ENCODE measurements at regions not wholly inside any gene's neighbourhood (a gene's known extent, or its start where the extent isn't known, plus 50 kb on each side); places are given as distances from the start of the nearest gene placed in this dataset.

GRCh38 chr20:48287021-48287494, 501.8 kb upstream of the SULF2 start:
- intact Hi-C loops (cut with DNase I) = no loop called here
- no peaks in the 10 kb centered on the region for H3K36me3 ChIP-seq
- no peak for DNase-seq (ENCODE audit: extremely low spot score in 2 of 2)
- H3K4me3 ChIP-seq = no peak overlapping the region
- peaks cover 13% of the 10 kb centered on the region for H3K4me1 ChIP-seq
- H3K27me3 ChIP-seq = no peaks in the 10 kb centered on the region
- H3K9me3 ChIP-seq = no peaks in the 10 kb centered on the region
- TF ChIP-seq, protein P1, sequence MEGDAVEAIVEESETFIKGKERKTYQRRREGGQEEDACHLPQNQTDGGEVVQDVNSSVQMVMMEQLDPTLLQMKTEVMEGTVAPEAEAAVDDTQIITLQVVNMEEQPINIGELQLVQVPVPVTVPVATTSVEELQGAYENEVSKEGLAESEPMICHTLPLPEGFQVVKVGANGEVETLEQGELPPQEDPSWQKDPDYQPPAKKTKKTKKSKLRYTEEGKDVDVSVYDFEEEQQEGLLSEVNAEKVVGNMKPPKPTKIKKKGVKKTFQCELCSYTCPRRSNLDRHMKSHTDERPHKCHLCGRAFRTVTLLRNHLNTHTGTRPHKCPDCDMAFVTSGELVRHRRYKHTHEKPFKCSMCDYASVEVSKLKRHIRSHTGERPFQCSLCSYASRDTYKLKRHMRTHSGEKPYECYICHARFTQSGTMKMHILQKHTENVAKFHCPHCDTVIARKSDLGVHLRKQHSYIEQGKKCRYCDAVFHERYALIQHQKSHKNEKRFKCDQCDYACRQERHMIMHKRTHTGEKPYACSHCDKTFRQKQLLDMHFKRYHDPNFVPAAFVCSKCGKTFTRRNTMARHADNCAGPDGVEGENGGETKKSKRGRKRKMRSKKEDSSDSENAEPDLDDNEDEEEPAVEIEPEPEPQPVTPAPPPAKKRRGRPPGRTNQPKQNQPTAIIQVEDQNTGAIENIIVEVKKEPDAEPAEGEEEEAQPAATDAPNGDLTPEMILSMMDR (IDR thresholded peaks at IDR 0.05) = no peak
- TF ChIP-seq POLR2A (IDR thresholded peaks at IDR 0.05) = no peak
- TF ChIP-seq POLR2AphosphoS5 (IDR thresholded peaks at IDR 0.05; ENCODE audit: insufficient read depth in 1 of 2, low read depth in 1 of 2) = no peak
- peak overlapping the region; percentile 54 for H3K27ac ChIP-seq

DNA sequence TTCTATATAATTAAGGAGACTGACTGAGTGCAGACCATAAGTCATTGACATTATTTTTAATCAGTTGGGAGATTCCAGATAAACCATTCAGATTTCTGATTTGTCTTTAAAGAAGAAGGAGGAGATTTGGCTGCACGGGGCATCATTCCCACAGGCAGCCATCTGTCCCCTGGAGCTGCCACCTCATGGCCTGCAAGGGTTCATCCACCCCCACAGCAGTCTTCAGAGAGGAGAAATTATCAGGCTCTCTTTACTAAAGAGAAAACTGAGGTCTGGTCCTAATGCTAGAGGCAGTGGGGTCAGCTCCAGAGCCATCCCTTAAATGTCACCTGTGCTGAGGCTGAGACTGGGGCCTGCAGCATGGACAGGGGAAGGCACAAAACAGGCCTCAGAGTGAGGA, 501.3 kb upstream of the SULF2 start:
- Histone ChIP-seq H3K36me3 (no peaks in the 10 kb centered on the region), H3K27ac (peak overlapping the region; percentile 54), H3K9me3 (no peaks in the 10 kb centered on the region), H3K27me3 (no peaks in the 10 kb centered on the region), H3K4me3 (no peak overlapping the region), H3K4me1 (peaks cover 13% of the 10 kb centered on the region)
- TF ChIP-seq, protein P1 (IDR thresholded peaks at IDR 0.05) = no peak
- no peak for TF ChIP-seq POLR2A (IDR thresholded peaks at IDR 0.05)
- no peak for TF ChIP-seq POLR2AphosphoS5 (IDR thresholded peaks at IDR 0.05; ENCODE audit: insufficient read depth in 1 of 2, low read depth in 1 of 2)
- DNase-seq (ENCODE audit: extremely low spot score in 2 of 2) = no peak
- intact Hi-C loops (cut with DNase I) = no loop called here

DNA sequence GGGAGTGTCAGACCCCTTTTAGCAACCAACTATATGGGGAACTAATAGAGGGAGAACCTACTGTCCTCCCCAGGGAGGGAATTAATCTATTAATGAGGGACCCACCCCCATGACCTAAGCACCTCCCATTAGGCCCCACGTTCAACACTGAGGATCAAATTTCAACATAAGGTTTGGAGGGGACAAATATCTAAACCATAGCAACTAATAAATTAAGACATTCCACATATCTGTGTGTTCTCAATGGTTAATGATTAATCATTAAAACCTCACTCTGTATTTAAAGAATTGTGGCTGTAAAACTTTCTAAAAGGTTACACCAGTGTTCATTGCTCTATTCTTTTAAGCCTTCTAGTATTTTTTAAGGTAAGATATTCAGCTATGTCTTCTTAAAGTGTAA, 500.4 kb upstream of the SULF2 start:
- intact Hi-C loops (cut with DNase I) = no loop called here
- Histone ChIP-seq H3K4me1 (peaks cover 13% of the 10 kb centered on the region), H3K27me3 (no peaks in the 10 kb centered on the region), H3K36me3 (no peaks in the 10 kb centered on the region), H3K9me3 (no peaks in the 10 kb centered on the region), H3K27ac (no peak overlapping the region), H3K4me3 (no peak overlapping the region)
- no peak for TF ChIP-seq POLR2A (IDR thresholded peaks at IDR 0.05)
- TF ChIP-seq, protein P1 (IDR thresholded peaks at IDR 0.05) = no peak
- no peak for TF ChIP-seq POLR2AphosphoS5 (IDR thresholded peaks at IDR 0.05; ENCODE audit: insufficient read depth in 1 of 2, low read depth in 1 of 2)
- no peak for DNase-seq (ENCODE audit: extremely low spot score in 2 of 2)

GRCh38 chr20:48284837-48285236, 499.6 kb upstream of the SULF2 start:
- no peaks in the 10 kb centered on the region for H3K27me3 ChIP-seq
- intact Hi-C loops (cut with DNase I) = no loop called here
- H3K9me3 ChIP-seq = no peaks in the 10 kb centered on the region
- H3K4me3 ChIP-seq = no peak overlapping the region
- TF ChIP-seq POLR2AphosphoS5 (IDR thresholded peaks at IDR 0.05; ENCODE audit: insufficient read depth in 1 of 2, low read depth in 1 of 2) = no peak
- no peak for TF ChIP-seq POLR2A (IDR thresholded peaks at IDR 0.05)
- TF ChIP-seq, protein P1 (IDR thresholded peaks at IDR 0.05) = no peak
- no peaks in the 10 kb centered on the region for H3K36me3 ChIP-seq
- peaks cover 13% of the 10 kb centered on the region for H3K4me1 ChIP-seq
- DNase-seq (ENCODE audit: extremely low spot score in 2 of 2) = no peak
- H3K27ac ChIP-seq = no peak overlapping the region

- no peaks in the 10 kb centered on the region for H3K27me3 ChIP-seq
- no peak for DNase-seq (ENCODE audit: extremely low spot score in 2 of 2)
- H3K4me3 ChIP-seq = no peak overlapping the region
- TF ChIP-seq POLR2AphosphoS5 (IDR thresholded peaks at IDR 0.05; ENCODE audit: insufficient read depth in 1 of 2, low read depth in 1 of 2) (no peak), POLR2A (IDR thresholded peaks at IDR 0.05) (no peak)
- TF ChIP-seq, protein P1 (IDR thresholded peaks at IDR 0.05) = no peak
- intact Hi-C loops (cut with DNase I) = no loop called here
- peaks cover 13% of the 10 kb centered on the region for H3K4me1 ChIP-seq
- no peaks in the 10 kb centered on the region for H3K36me3 ChIP-seq
- no peaks in the 10 kb centered on the region for H3K9me3 ChIP-seq
- H3K27ac ChIP-seq = no peak overlapping the region
Observed at GRCh38 chr20:48284315-48284714, 499.0 kb upstream of the SULF2 start.
